OCI-LY7 (cell line): ENCODE measurements at regions not wholly inside any gene's neighbourhood (a gene's known extent, or its start where the extent isn't known, plus 50 kb on each side); places are given as distances from the start of the nearest gene placed in this dataset.
"Not testable (repeated sequence)": the region's sequence is repeated elsewhere in the genome, so short reads cannot be mapped to it uniquely, and the experiment has no call there.

ENCODE experiments used
- BruUV-seq: library from RNA; stranded (reverse); fragments of 400-500 nt; replicated peaks from 2 replicates; lab custom pipeline; 2021; lab: Mats Ljungman, UMichigan
- CTCF ChIA-PET: fragments of 300-600 bp; sonication (Branson Sonifier 250); formaldehyde crosslinking; loops from one replicate; lab custom pipeline; 2022; ENCODE audit warnings: antibody characterized with exemption; ENCODE audit not compliant: unreplicated experiment; lab: Charles Lee
- POLR2A ChIA-PET: fragments of 300-600 bp; sonication (Branson Sonifier 250); formaldehyde crosslinking; loops from one replicate; lab custom pipeline; 2022; ENCODE audit warnings: antibody characterized with exemption; lab: Charles Lee
- DNase-seq: peaks from one replicate; pipeline ENCODE4 v3.0.0-alpha.2; 2015; ENCODE audit warnings: low spot score
- H2AFZ ChIP-seq: fragments of 200-600 bp; sonication (generic), shearing (Covaris generic); 2 replicates; pipeline ENCODE4 v1.6.1; 2014; ENCODE audit warnings: mild to moderate bottlenecking, antibody characterized with exemption, low read length, moderate library complexity
- H3K27ac ChIP-seq: fragments of 200-600 bp; sonication (generic); 2 replicates; pipeline ENCODE4 v1.5.1; 2014; ENCODE audit warnings: mixed run types, low read depth, mild to moderate bottlenecking, moderate library complexity, low read length, inconsistent platforms; ENCODE audit not compliant: poor library complexity, severe bottlenecking
- H3K36me3 ChIP-seq: fragments of 200-600 bp; sonication (generic); 2 replicates; pipeline ENCODE4 v1.6.1; 2014; ENCODE audit warnings: mild to moderate bottlenecking, antibody characterized with exemption, low read length, moderate library complexity, mixed read lengths; ENCODE audit not compliant: insufficient read depth
- H3K4me1 ChIP-seq: fragments of 200-600 bp; sonication (generic); 2 replicates; pipeline ENCODE4 v1.5.1; 2014; ENCODE audit warnings: mild to moderate bottlenecking, low read length; ENCODE audit not compliant: insufficient read depth, poor library complexity, severe bottlenecking
- H3K4me2 ChIP-seq: fragments of 200-600 bp; sonication (generic); 2 replicates; pipeline ENCODE4 v1.6.1; 2014; ENCODE audit warnings: mild to moderate bottlenecking, low read length
- H3K4me3 ChIP-seq: fragments of 200-600 bp; sonication (generic); 2 replicates; pipeline ENCODE4 v1.5.1; 2014; ENCODE audit warnings: mild to moderate bottlenecking, low read depth, low read length; ENCODE audit not compliant: poor library complexity, severe bottlenecking
- H3K79me2 ChIP-seq: fragments of 200-600 bp; sonication (generic); 2 replicates; pipeline ENCODE4 v1.6.1; 2016; ENCODE audit warnings: low read depth, mild to moderate bottlenecking, low read length, moderate library complexity, mixed read lengths; ENCODE audit not compliant: insufficient read depth
- H3K9me2 ChIP-seq: fragments of 200-600 bp; sonication (generic); 2 replicates; pipeline ENCODE4 v1.6.1; 2016; ENCODE audit warnings: mild to moderate bottlenecking, low read length, mixed read lengths; ENCODE audit not compliant: insufficient read depth
- H3K9me3 ChIP-seq: fragments of 200-600 bp; sonication (generic); 2 replicates; pipeline ENCODE4 v1.6.1; 2014; ENCODE audit warnings: mild to moderate bottlenecking, mixed run types, low read length, mixed read lengths
- H4K20me1 ChIP-seq: fragments of 200-600 bp; sonication (generic); 2 replicates; pipeline ENCODE4 v1.6.1; 2014; ENCODE audit warnings: mild to moderate bottlenecking, antibody characterized with exemption, low read length, moderate library complexity, mixed read lengths; ENCODE audit not compliant: insufficient read depth
- CTCF ChIP-seq: fragments of 200-600 bp; sonication (generic); conservative IDR thresholded peaks from 2 replicates; pipeline ENCODE4 v1.5.1; 2014; ENCODE audit warnings: mild to moderate bottlenecking, antibody characterized with exemption, low read length, moderate library complexity, mixed read lengths
- intact Hi-C: fragments of 100-400 bp; cut with micrococcal nuclease; formaldehyde crosslinking; loops from one replicate; pipeline ENCODE4 v1.10.0; 2022; ENCODE audit not compliant: unreplicated experiment

GRCh38 chr10:118930614-118931013 is 98.9 kb upstream of the NANOS1 start:
- no peak overlapping the region for H3K4me2 ChIP-seq
- no peaks in the 10 kb centered on the region for H3K9me2 ChIP-seq
- ChIA-PET CTCF (no interaction called here), POLR2A (interaction anchor here (0.7 to 0.8 kb wide), 2 partner anchors 12 to 66 kb away, joined by 3 read pairs; no protein-coding TSS in a partner anchor)
- H3K4me1 ChIP-seq, result no peaks in the 10 kb centered on the region
- H3K9me3 ChIP-seq, result 0 out of 2 replicates have a peak, but pooled peaks cover 8% of the 10 kb centered on the region
- no peak overlapping the region for H3K4me3 ChIP-seq
- H3K79me2 ChIP-seq, result no peaks in the 10 kb centered on the region
- TF ChIP-seq CTCF, result no peak
- no TSS peak for BruUV-seq
- no peaks in the 10 kb centered on the region for H3K36me3 ChIP-seq
- no peak for DNase-seq
- H2AFZ ChIP-seq, result no peak overlapping the region
- H4K20me1 ChIP-seq, result no peaks in the 10 kb centered on the region
- no peak overlapping the region for H3K27ac ChIP-seq
- intact Hi-C loops, result no loop called here

DNA sequence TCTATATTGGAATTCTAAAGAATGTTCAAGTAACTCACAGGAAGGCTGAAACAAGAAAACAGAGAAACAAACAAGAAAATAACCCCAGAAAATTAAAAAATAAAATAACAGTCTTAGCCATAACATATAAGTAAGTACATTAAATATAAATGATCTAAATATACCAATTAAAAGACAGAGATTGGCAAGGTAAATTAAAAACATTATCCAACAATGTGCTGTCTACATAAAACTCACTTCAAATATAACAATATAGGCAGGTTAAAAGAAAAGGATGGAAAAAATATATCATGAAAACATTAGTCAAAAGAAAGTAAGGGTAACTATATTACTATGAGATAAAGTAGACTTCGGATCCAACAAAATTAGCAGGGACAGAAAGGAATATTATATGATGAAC is 98.1 kb upstream of the NANOS1 start:
- Histone ChIP-seq H3K36me3 (no peaks in the 10 kb centered on the region), H3K4me2 (no peak overlapping the region), H4K20me1 (no peaks in the 10 kb centered on the region), H3K9me3 (0 out of 2 replicates have a peak, but pooled peaks cover 8% of the 10 kb centered on the region), H3K9me2 (no peaks in the 10 kb centered on the region), H3K4me3 (no peak overlapping the region), H3K27ac (no peak overlapping the region), H3K4me1 (no peaks in the 10 kb centered on the region), H3K79me2 (no peaks in the 10 kb centered on the region), H2AFZ (no peak overlapping the region)
- BruUV-seq, result no TSS peak
- intact Hi-C loops, result no loop called here
- DNase-seq, result no peak
- ChIA-PET CTCF (no interaction called here), POLR2A (no interaction called here)
- no peak for TF ChIP-seq CTCF

GRCh38 chr10:118932154-118932553 is 97.4 kb upstream of the NANOS1 start:
- H2AFZ ChIP-seq, POLR2A ChIA-PET, intact Hi-C loops, H3K9me2 ChIP-seq, H3K4me2 ChIP-seq, H4K20me1 ChIP-seq, H3K9me3 ChIP-seq, H3K4me1 ChIP-seq, BruUV-seq, CTCF ChIA-PET, H3K36me3 ChIP-seq, H3K27ac ChIP-seq, DNase-seq, H3K4me3 ChIP-seq, H3K79me2 ChIP-seq: not testable (repeated sequence)
